ENCODE measurements at regions not wholly inside any gene's neighbourhood (a gene's known extent, or its start where the extent isn't known, plus 50 kb on each side); places are given as distances from the start of the nearest gene placed in this dataset.

- Histone ChIP-seq H3K36me3 (replicated peaks in 1 of 2; ENCODE audit: control insufficient read depth in 1 of 2, insufficient read depth in 2 of 2, low read length in 1 of 2) (no peaks in the 10 kb centered on the region), H3K27ac (ENCODE audit: low read depth in 2 of 2, low read length in 1 of 2) (no peak overlapping the region), H3K4me2 (no peak overlapping the region), H4K20me1 (ENCODE audit: insufficient read depth) (no peaks in the 10 kb centered on the region), H3K79me2 (ENCODE audit: insufficient read depth) (no peaks in the 10 kb centered on the region), H3F3A (replicated peaks; ENCODE audit: insufficient read depth) (no peaks in the 10 kb centered on the region), H3K4me1 (ENCODE audit: control insufficient read depth in 1 of 2, insufficient read depth in 2 of 2, low read depth in 1 of 2, low read length in 1 of 2) (no peaks in the 10 kb centered on the region), H3K9ac (no peak overlapping the region), H3K9me3 (no peaks in the 10 kb centered on the region), H3K27me3 (ENCODE audit: insufficient read depth) (no peaks in the 10 kb centered on the region), H2AFZ (ENCODE audit: low read depth) (no peak overlapping the region), H3K9me2 (no peaks in the 10 kb centered on the region), H3K4me3 (ENCODE audit: low read depth in 2 of 2, low read length in 1 of 2) (no peak overlapping the region)
- ChIA-PET CTCF (interaction anchor here (0.9 to 1.2 kb wide), 2 partner anchors 11 to 12 kb away, joined by 3 read pairs; no protein-coding TSS in a partner anchor), POLR2A (no interaction called here)
- TF ChIP-seq ELF1 (IDR thresholded peaks at IDR 0.05), result no peak
- DNase-seq, result no peak
Observed at GRCh38 chr13:68057836-68058235, 827.7 kb upstream of the PCDH9 start.

- Histone ChIP-seq H3K4me3 (ENCODE audit: low read depth in 2 of 2, low read length in 1 of 2) (no peak overlapping the region), H4K20me1 (ENCODE audit: insufficient read depth) (no peaks in the 10 kb centered on the region), H3K4me2 (no peak overlapping the region), H3K27me3 (ENCODE audit: insufficient read depth) (no peaks in the 10 kb centered on the region), H3K9me3 (no peaks in the 10 kb centered on the region), H3K9me2 (no peaks in the 10 kb centered on the region), H2AFZ (ENCODE audit: low read depth) (no peak overlapping the region), H3K79me2 (ENCODE audit: insufficient read depth) (no peaks in the 10 kb centered on the region), H3K9ac (no peak overlapping the region), H3K36me3 (replicated peaks in 1 of 2; ENCODE audit: control insufficient read depth in 1 of 2, insufficient read depth in 2 of 2, low read length in 1 of 2) (no peaks in the 10 kb centered on the region), H3K4me1 (ENCODE audit: control insufficient read depth in 1 of 2, insufficient read depth in 2 of 2, low read depth in 1 of 2, low read length in 1 of 2) (no peaks in the 10 kb centered on the region), H3F3A (replicated peaks; ENCODE audit: insufficient read depth) (no peaks in the 10 kb centered on the region), H3K27ac (ENCODE audit: low read depth in 2 of 2, low read length in 1 of 2) (no peak overlapping the region)
- CTCF ChIA-PET, result interaction anchor here (1.2 kb wide), 1 partner anchor 10 kb away, joined by 3 read pairs; no protein-coding TSS in a partner anchor
- no peak for DNase-seq
- TF ChIP-seq TAF1 (IDR thresholded peaks at IDR 0.05; ENCODE audit: borderline replicate concordance, low read depth, low read length) (no peak), POLR2AphosphoS5 (IDR thresholded peaks at IDR 0.05; ENCODE audit: low read depth, low read length) (no peak), RFX5 (IDR thresholded peaks at IDR 0.05; ENCODE audit: low read length) (no peak), RCOR1 (IDR thresholded peaks at IDR 0.05; ENCODE audit: low read length) (no peak), TCF12 (IDR thresholded peaks at IDR 0.05) (no peak), GATA2 (CRISPR knock-in tag; IDR thresholded peaks at IDR 0.05) (no peak), GABPA (IDR thresholded peaks at IDR 0.05; ENCODE audit: low read depth) (no peak), MXI1 (IDR thresholded peaks at IDR 0.05; ENCODE audit: low read depth, low read length) (no peak), MAX (IDR thresholded peaks at IDR 0.05; ENCODE audit: low read depth) (no peak), YY1 (IDR thresholded peaks at IDR 0.05; ENCODE audit: low read depth) (no peak)
- TF ChIP-seq, protein P1, sequence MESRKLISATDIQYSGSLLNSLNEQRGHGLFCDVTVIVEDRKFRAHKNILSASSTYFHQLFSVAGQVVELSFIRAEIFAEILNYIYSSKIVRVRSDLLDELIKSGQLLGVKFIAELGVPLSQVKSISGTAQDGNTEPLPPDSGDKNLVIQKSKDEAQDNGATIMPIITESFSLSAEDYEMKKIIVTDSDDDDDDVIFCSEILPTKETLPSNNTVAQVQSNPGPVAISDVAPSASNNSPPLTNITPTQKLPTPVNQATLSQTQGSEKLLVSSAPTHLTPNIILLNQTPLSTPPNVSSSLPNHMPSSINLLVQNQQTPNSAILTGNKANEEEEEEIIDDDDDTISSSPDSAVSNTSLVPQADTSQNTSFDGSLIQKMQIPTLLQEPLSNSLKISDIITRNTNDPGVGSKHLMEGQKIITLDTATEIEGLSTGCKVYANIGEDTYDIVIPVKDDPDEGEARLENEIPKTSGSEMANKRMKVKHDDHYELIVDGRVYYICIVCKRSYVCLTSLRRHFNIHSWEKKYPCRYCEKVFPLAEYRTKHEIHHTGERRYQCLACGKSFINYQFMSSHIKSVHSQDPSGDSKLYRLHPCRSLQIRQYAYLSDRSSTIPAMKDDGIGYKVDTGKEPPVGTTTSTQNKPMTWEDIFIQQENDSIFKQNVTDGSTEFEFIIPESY (IDR thresholded peaks at IDR 0.05; ENCODE audit: borderline replicate concordance, low read depth), result no peak
- POLR2A ChIA-PET, result no interaction called here
- 70% methylated on average over 5 of the region's 5 CpGs for WGBS (ENCODE audit: low lambda C conversion rate)
Observed at GRCh38 chr13:68056816-68057710, 826.9 kb upstream of the PCDH9 start.

Measured in SK-N-SH (cell line).